ENCODE measurements at regions not wholly inside any gene's neighbourhood (a gene's known extent, or its start where the extent isn't known, plus 50 kb on each side); places are given as distances from the start of the nearest gene placed in this dataset.

- no peak for DNase-seq (ENCODE audit: low read depth in 3 of 3, low spot score in 2 of 3)
These were observed 120.4 kb upstream of the KLF7 start for GRCh38 chr2:207286106-207286505.

GRCh38 chr2:207288628-207289027, 122.9 kb upstream of the KLF7 start:
- DNase-seq (ENCODE audit: low read depth in 3 of 3, low spot score in 2 of 3) = no peak

- no peak for DNase-seq (ENCODE audit: low read depth in 3 of 3, low spot score in 2 of 3)
These were observed 123.7 kb upstream of the KLF7 start for GRCh38 chr2:207289295-207290018.

- DNase-seq (ENCODE audit: low read depth in 3 of 3, low spot score in 2 of 3) = no peak
These were observed 125.3 kb upstream of the KLF7 start for GRCh38 chr2:207290833-207291624.

- no peak for DNase-seq (ENCODE audit: low read depth in 3 of 3, low spot score in 2 of 3)
These were observed 126.0 kb upstream of the KLF7 start for GRCh38 chr2:207291625-207292252.

- DNase-seq (ENCODE audit: low read depth in 3 of 3, low spot score in 2 of 3) = no peak
These were observed 130.7 kb upstream of the KLF7 start for GRCh38 chr2:207296265-207296948.

GRCh38 chr2:207300817-207301216, 135.1 kb upstream of the KLF7 start:
- no peak for DNase-seq (ENCODE audit: low read depth in 3 of 3, low spot score in 2 of 3)

GRCh38 chr2:207304761-207305160, 139.0 kb upstream of the KLF7 start:
- DNase-seq (ENCODE audit: low read depth in 3 of 3, low spot score in 2 of 3) = no peak

- no peak for DNase-seq (ENCODE audit: low read depth in 3 of 3, low spot score in 2 of 3)
These were observed 142.9 kb upstream of the KLF7 start for GRCh38 chr2:207308519-207309224.

GRCh38 chr2:207311316-207312005, 145.7 kb upstream of the KLF7 start:
- DNase-seq (ENCODE audit: low read depth in 3 of 3, low spot score in 2 of 3) = no peak

- DNase-seq (ENCODE audit: low read depth in 3 of 3, low spot score in 2 of 3) = no peak
These were observed 146.2 kb upstream of the KLF7 start for GRCh38 chr2:207312006-207312356.

- no peak for DNase-seq (ENCODE audit: low read depth in 3 of 3, low spot score in 2 of 3)
These were observed 148.2 kb upstream of the KLF7 start for GRCh38 chr2:207313947-207314346.

- no peak for DNase-seq (ENCODE audit: low read depth in 3 of 3, low spot score in 2 of 3)
These were observed 149.4 kb upstream of the KLF7 start for GRCh38 chr2:207315131-207315530.

- DNase-seq (ENCODE audit: low read depth in 3 of 3, low spot score in 2 of 3) = no peak
These were observed 150.7 kb upstream of the KLF7 start for GRCh38 chr2:207316484-207316883.

- no peak for DNase-seq (ENCODE audit: low read depth in 3 of 3, low spot score in 2 of 3)
These were observed 151.2 kb upstream of the KLF7 start for GRCh38 chr2:207316906-207317305.

- DNase-seq (ENCODE audit: low read depth in 3 of 3, low spot score in 2 of 3) = no peak
These were observed 151.7 kb upstream of the KLF7 start for GRCh38 chr2:207317378-207317984.

- no peak for DNase-seq (ENCODE audit: low read depth in 3 of 3, low spot score in 2 of 3)
These were observed 152.5 kb upstream of the KLF7 start for GRCh38 chr2:207318181-207318628.

GRCh38 chr2:207319316-207319715, 153.6 kb upstream of the KLF7 start:
- DNase-seq (ENCODE audit: low read depth in 3 of 3, low spot score in 2 of 3) = no peak

GRCh38 chr2:207320381-207321159, 154.8 kb upstream of the KLF7 start:
- no peak for DNase-seq (ENCODE audit: low read depth in 3 of 3, low spot score in 2 of 3)

Data from right renal cortex interstitium (tissue), 3 donors.